Epithelial cell of esophagus (primary cell): ENCODE measurements at regions not wholly inside any gene's neighbourhood (a gene's known extent, or its start where the extent isn't known, plus 50 kb on each side); places are given as distances from the start of the nearest gene placed in this dataset.

Experiments used
- DNase-seq: peaks from one replicate; pipeline ENCODE4 v3.0.0; 2010; ENCODE audit warnings: low read depth
- H3K4me3 ChIP-seq: 2 replicates; pipeline ENCODE4 v1.5.1; 2011; ENCODE audit warnings: mild to moderate bottlenecking, low read length, control low read depth
- CTCF ChIP-seq: IDR thresholded peaks from 2 replicates; pipeline ENCODE4 v1.5.1; 2011; ENCODE audit warnings: low read depth, mild to moderate bottlenecking, low read length, control low read depth, inconsistent platforms; ENCODE audit not compliant: insufficient read depth; ENCODE audit errors: missing control alignments

GRCh38 chr20:47969426-47969825 lies 184.1 kb upstream of the SULF2 start:
- no peak for DNase-seq
- TF ChIP-seq CTCF = no peak
- no peak overlapping the region for H3K4me3 ChIP-seq

GRCh38 chr20:47968541-47969310 lies 183.4 kb upstream of the SULF2 start:
- no peak for DNase-seq
- no peak for TF ChIP-seq CTCF
- H3K4me3 ChIP-seq = no peak overlapping the region

GRCh38 chr20:47964149-47964548 lies 178.9 kb upstream of the SULF2 start:
- DNase-seq = no peak
- no peak overlapping the region for H3K4me3 ChIP-seq
- no peak for TF ChIP-seq CTCF

- no peak for TF ChIP-seq CTCF
- no peak for DNase-seq
- no peak overlapping the region for H3K4me3 ChIP-seq
These were observed 177.7 kb upstream of the SULF2 start for GRCh38 chr20:47963022-47963421.

GRCh38 chr20:47962286-47962963 lies 177.1 kb upstream of the SULF2 start:
- no peak for TF ChIP-seq CTCF
- H3K4me3 ChIP-seq = no peak overlapping the region
- no peak for DNase-seq

- H3K4me3 ChIP-seq = no peak overlapping the region
- DNase-seq = no peak
- no peak for TF ChIP-seq CTCF
These were observed 175.7 kb upstream of the SULF2 start for GRCh38 chr20:47960769-47961541.
